ENCODE measurements at regions not wholly inside any gene's neighbourhood (a gene's known extent, or its start where the extent isn't known, plus 50 kb on each side); places are given as distances from the start of the nearest gene placed in this dataset.
"Not testable (repeated sequence)": the region's sequence is repeated elsewhere in the genome, so short reads cannot be mapped to it uniquely, and the experiment has no call there.

DNA sequence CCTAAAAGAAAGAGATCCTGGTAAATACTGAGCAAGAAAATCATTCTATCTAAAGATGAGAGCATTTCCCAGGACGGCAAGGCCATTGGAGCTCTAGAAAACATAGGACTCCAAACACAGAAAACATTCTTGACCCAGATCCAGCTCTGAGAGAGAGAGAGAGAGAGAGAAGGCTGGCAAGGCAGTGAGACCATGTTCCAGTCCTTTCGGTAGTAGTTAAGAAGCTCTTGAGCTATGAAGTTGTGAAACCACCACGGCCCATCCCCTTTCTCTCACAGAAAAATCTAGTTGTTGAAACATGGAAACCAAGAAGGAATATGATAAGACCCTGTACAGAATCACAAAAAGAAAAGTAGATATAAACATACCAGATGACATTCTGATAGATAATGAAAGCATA, 212.4 kb upstream of the NPSR1 start (continued):
- no peak for TF ChIP-seq EZH2 (IDR thresholded peaks at IDR 0.05; ENCODE audit: low read depth, unreplicated experiment)
- no peak for TF ChIP-seq CREB1 (CRISPR knock-in tag; IDR thresholded peaks at IDR 0.05; ENCODE audit: low read depth)
- TF ChIP-seq, protein P1, sequence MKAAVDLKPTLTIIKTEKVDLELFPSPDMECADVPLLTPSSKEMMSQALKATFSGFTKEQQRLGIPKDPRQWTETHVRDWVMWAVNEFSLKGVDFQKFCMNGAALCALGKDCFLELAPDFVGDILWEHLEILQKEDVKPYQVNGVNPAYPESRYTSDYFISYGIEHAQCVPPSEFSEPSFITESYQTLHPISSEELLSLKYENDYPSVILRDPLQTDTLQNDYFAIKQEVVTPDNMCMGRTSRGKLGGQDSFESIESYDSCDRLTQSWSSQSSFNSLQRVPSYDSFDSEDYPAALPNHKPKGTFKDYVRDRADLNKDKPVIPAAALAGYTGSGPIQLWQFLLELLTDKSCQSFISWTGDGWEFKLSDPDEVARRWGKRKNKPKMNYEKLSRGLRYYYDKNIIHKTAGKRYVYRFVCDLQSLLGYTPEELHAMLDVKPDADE (IDR thresholded peaks at IDR 0.05) = no peak

DNA sequence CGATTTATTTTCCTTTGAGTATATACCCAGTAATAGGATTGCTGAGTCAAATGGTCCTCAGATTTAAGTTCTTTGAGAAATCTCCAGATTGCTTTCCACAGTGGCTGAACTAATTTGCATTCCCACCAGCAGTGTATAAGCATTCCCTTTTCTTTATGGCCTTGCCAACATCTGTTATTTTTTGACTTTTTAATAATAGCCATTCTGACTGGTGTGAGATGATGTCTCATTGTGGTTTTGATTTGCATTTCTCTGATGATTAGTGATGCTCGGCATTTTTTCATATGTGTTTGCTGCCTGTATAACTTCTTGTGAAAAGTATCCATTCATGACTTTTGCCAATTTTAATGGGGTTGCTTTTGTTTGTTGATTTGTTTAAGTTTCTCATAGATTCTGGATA, 209.5 kb upstream of the NPSR1 start:
- H3K27ac Mint-ChIP-seq; H3K4me2 ChIP-seq; H3K36me3 ChIP-seq (ENCODE audit: insufficient read depth); H3K36me3 Mint-ChIP-seq (ENCODE audit: low read depth); H3K4me1 Mint-ChIP-seq; H4K20me1 ChIP-seq (replicated peaks; ENCODE audit: insufficient read depth); DNase-seq (ENCODE audit: low spot score); H3K4me1 ChIP-seq (ENCODE audit: insufficient read depth); H3K27me3 Mint-ChIP-seq (ENCODE audit: insufficient read depth, low read depth, poor library complexity); H3K27ac ChIP-seq (ENCODE audit: low read depth); H2AFZ ChIP-seq; H3F3A ChIP-seq (replicated peaks; ENCODE audit: low read depth); H3K79me2 ChIP-seq (replicated peaks; ENCODE audit: insufficient read depth); H3K4me3 Mint-ChIP-seq; H3K4me3 ChIP-seq; ATAC-seq; H3K9me2 ChIP-seq (ENCODE audit: insufficient read depth); H3K27me3 ChIP-seq (ENCODE audit: insufficient read depth); H3K9me3 Mint-ChIP-seq: not testable (repeated sequence)

DNA sequence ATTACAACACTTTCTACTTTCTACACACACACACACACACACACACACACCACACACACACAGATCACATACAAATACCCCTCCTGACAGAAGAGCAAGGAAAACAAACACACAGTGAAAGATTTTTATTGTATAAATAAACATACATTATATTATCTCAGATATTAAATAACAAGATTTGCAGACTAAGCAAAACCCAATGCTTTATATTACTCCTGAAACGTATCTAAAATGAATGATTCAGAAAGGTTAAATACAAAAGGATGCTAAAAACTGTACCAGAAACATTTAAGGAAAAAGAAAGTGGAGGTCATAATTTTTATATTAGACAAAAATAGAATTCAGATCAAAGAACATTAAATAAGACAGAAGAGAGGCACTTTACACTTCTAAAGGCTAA, 208.3 kb upstream of the NPSR1 start:
- ATAC-seq (no peak), DNase-seq (ENCODE audit: low spot score) (no peak)
- H4K20me1 ChIP-seq (replicated peaks; ENCODE audit: insufficient read depth) = no peaks in the 10 kb centered on the region
- H3K4me2 ChIP-seq = no peak overlapping the region
- no peaks in the 10 kb centered on the region for H3K9me2 ChIP-seq (ENCODE audit: insufficient read depth)
- no peaks in the 10 kb centered on the region for H3F3A ChIP-seq (replicated peaks; ENCODE audit: low read depth)
- Mint-ChIP-seq H3K27ac (no peak overlapping the region), H3K36me3 (ENCODE audit: low read depth) (no peaks in the 10 kb centered on the region), H3K9me3 (no peaks in the 10 kb centered on the region; the same call in 2 of the 3 replicates), H3K27me3 (ENCODE audit: insufficient read depth, low read depth, poor library complexity) (no peaks in the 10 kb centered on the region), H3K4me3 (no peak overlapping the region), H3K4me1 (peaks cover 2% of the 10 kb centered on the region; the same call in 1 of the 3 replicates)
- H3K36me3 ChIP-seq (ENCODE audit: insufficient read depth) = no peaks in the 10 kb centered on the region
- H3K79me2 ChIP-seq (replicated peaks; ENCODE audit: insufficient read depth) = no peaks in the 10 kb centered on the region
- H2AFZ ChIP-seq = no peak overlapping the region
- H3K4me3 ChIP-seq = no peak overlapping the region
- H3K27ac ChIP-seq (ENCODE audit: low read depth) = no peak overlapping the region
- H3K4me1 ChIP-seq (ENCODE audit: insufficient read depth) = peaks cover 5% of the 10 kb centered on the region; the same call in 1 of the 2 replicates
- TF ChIP-seq CREB1 (CRISPR knock-in tag; IDR thresholded peaks at IDR 0.05; ENCODE audit: low read depth) (no peak), ZNF114 (CRISPR knock-in tag; IDR thresholded peaks at IDR 0.05) (no peak), ZNF331 (CRISPR knock-in tag; IDR thresholded peaks at IDR 0.05; ENCODE audit: low read depth) (no peak), EZH2phosphoT487 (IDR thresholded peaks at IDR 0.05; ENCODE audit: unreplicated experiment) (no peak), STAT1 (IDR thresholded peaks at IDR 0.05; ENCODE audit: unreplicated experiment) (no peak)
- TF ChIP-seq, protein P2, sequence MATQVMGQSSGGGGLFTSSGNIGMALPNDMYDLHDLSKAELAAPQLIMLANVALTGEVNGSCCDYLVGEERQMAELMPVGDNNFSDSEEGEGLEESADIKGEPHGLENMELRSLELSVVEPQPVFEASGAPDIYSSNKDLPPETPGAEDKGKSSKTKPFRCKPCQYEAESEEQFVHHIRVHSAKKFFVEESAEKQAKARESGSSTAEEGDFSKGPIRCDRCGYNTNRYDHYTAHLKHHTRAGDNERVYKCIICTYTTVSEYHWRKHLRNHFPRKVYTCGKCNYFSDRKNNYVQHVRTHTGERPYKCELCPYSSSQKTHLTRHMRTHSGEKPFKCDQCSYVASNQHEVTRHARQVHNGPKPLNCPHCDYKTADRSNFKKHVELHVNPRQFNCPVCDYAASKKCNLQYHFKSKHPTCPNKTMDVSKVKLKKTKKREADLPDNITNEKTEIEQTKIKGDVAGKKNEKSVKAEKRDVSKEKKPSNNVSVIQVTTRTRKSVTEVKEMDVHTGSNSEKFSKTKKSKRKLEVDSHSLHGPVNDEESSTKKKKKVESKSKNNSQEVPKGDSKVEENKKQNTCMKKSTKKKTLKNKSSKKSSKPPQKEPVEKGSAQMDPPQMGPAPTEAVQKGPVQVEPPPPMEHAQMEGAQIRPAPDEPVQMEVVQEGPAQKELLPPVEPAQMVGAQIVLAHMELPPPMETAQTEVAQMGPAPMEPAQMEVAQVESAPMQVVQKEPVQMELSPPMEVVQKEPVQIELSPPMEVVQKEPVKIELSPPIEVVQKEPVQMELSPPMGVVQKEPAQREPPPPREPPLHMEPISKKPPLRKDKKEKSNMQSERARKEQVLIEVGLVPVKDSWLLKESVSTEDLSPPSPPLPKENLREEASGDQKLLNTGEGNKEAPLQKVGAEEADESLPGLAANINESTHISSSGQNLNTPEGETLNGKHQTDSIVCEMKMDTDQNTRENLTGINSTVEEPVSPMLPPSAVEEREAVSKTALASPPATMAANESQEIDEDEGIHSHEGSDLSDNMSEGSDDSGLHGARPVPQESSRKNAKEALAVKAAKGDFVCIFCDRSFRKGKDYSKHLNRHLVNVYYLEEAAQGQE (IDR thresholded peaks at IDR 0.05; ENCODE audit: unreplicated experiment) = no peak
- H3K27me3 ChIP-seq (ENCODE audit: insufficient read depth) = no peaks in the 10 kb centered on the region

All from GM23338 (cell line).